Ishikawa (cell line): ENCODE measurements at regions not wholly inside any gene's neighbourhood (a gene's known extent, or its start where the extent isn't known, plus 50 kb on each side); places are given as distances from the start of the nearest gene placed in this dataset.

Experiments
- CEBPB ChIP-seq: IDR thresholded peaks from 2 replicates; pipeline ENCODE4 v1.6.1; 2012
- CREB1 ChIP-seq: IDR thresholded peaks from 2 replicates; pipeline ENCODE4 v1.6.1; 2012; ENCODE audit warnings: low read depth
- EGR1 ChIP-seq: IDR thresholded peaks from 2 replicates; pipeline ENCODE4 v1.6.1; 2012
- EP300 ChIP-seq: IDR thresholded peaks from 2 replicates; pipeline ENCODE4 v1.6.1; 2012; ENCODE audit warnings: borderline replicate concordance
- FOXM1 ChIP-seq: IDR thresholded peaks from 2 replicates; pipeline ENCODE4 v1.6.1; 2012; ENCODE audit warnings: low read depth, borderline replicate concordance
- NFIC ChIP-seq: IDR thresholded peaks from 2 replicates; pipeline ENCODE4 v1.6.1; 2012
- RAD21 ChIP-seq: IDR thresholded peaks from 2 replicates; pipeline ENCODE4 v1.6.1; 2012; ENCODE audit warnings: low read depth
- TAF1 ChIP-seq: IDR thresholded peaks from 2 replicates; pipeline ENCODE4 v1.6.1; 2012; ENCODE audit warnings: low read depth, mild to moderate bottlenecking
- TCF12 ChIP-seq: IDR thresholded peaks from 2 replicates; pipeline ENCODE4 v1.6.1; 2012; ENCODE audit warnings: low read depth
- TEAD4 ChIP-seq: IDR thresholded peaks from 2 replicates; pipeline ENCODE4 v1.6.1; 2012
- YY1 ChIP-seq: IDR thresholded peaks from 2 replicates; pipeline ENCODE4 v1.6.1; 2012; ENCODE audit warnings: low read depth
- TF ChIP-seq, protein P1 (sequence below): IDR thresholded peaks from 2 replicates; pipeline ENCODE4 v1.6.1; 2012
- TF ChIP-seq, protein P2 (sequence below): IDR thresholded peaks from 2 replicates; pipeline ENCODE4 v1.6.1; 2012; ENCODE audit warnings: low read depth, mild to moderate bottlenecking

DNA sequence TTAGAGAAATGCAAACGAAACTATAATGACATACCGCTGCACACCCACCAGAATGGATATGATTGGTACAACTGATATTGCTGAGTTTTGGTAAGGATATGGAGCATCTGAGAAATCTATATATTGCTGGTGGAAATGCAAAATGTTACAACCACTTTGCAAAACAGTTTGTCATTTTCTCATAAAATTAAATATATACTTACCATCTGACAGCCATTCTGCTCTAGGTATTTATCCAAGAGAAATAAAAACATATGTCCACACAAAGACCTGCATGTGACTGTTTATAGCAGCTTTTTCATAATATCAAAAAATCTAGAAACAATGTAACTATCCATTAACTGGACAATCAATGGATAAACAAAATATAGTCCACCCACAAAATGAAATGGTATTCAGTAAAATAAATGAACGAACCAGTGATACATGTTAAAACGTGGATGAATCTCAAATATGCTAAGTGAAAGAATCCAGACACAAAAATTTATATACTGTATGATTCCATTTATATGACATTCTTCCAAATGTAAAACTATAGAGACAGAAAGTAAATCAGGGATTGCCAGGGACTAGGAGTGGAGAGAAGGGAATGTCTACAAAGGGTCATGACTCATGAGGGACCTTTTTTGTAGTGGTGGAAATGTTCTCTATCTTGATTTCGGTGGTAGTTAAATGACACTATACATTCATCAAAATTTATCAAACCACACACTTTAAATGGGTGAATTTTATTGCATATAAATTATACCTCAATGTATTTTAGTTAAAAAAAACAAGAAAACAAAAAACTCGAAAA, 312.0 kb upstream of the GLI3 start:
- TF ChIP-seq CEBPB (no peak), TEAD4 (no peak), TAF1 (no peak), NFIC (no peak), RAD21 (no peak), EGR1 (no peak), FOXM1 (no peak), YY1 (no peak), TCF12 (no peak), CREB1 (no peak), EP300 (no peak)
- TF ChIP-seq, protein P1, sequence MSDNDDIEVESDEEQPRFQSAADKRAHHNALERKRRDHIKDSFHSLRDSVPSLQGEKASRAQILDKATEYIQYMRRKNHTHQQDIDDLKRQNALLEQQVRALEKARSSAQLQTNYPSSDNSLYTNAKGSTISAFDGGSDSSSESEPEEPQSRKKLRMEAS: no peak
- TF ChIP-seq, protein P2, sequence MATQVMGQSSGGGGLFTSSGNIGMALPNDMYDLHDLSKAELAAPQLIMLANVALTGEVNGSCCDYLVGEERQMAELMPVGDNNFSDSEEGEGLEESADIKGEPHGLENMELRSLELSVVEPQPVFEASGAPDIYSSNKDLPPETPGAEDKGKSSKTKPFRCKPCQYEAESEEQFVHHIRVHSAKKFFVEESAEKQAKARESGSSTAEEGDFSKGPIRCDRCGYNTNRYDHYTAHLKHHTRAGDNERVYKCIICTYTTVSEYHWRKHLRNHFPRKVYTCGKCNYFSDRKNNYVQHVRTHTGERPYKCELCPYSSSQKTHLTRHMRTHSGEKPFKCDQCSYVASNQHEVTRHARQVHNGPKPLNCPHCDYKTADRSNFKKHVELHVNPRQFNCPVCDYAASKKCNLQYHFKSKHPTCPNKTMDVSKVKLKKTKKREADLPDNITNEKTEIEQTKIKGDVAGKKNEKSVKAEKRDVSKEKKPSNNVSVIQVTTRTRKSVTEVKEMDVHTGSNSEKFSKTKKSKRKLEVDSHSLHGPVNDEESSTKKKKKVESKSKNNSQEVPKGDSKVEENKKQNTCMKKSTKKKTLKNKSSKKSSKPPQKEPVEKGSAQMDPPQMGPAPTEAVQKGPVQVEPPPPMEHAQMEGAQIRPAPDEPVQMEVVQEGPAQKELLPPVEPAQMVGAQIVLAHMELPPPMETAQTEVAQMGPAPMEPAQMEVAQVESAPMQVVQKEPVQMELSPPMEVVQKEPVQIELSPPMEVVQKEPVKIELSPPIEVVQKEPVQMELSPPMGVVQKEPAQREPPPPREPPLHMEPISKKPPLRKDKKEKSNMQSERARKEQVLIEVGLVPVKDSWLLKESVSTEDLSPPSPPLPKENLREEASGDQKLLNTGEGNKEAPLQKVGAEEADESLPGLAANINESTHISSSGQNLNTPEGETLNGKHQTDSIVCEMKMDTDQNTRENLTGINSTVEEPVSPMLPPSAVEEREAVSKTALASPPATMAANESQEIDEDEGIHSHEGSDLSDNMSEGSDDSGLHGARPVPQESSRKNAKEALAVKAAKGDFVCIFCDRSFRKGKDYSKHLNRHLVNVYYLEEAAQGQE: no peak
